TTC549 (cell line): ENCODE measurements at regions not wholly inside any gene's neighbourhood (a gene's known extent, or its start where the extent isn't known, plus 50 kb on each side); places are given as distances from the start of the nearest gene placed in this dataset.
"Not testable (repeated sequence)": the region's sequence is repeated elsewhere in the genome, so short reads cannot be mapped to it uniquely, and the experiment has no call there.

ENCODE experiments used
- FAIRE-seq: peaks from 2 replicates; lab custom pipeline; 2012; peaks lifted over from hg19 to GRCh38; lab: Jason Lieb, UNC

GRCh38 chr4:125594056-125594602, 279.4 kb downstream of the FAT4 start:
- no peak for FAIRE-seq

- not testable (repeated sequence) for FAIRE-seq
Observed at GRCh38 chr4:125605926-125606325, 291.2 kb downstream of the FAT4 start.

GRCh38 chr4:125620066-125620860, 305.5 kb downstream of the FAT4 start:
- FAIRE-seq, result no peak

- FAIRE-seq, result no peak
Observed at GRCh38 chr4:125624951-125625350, 310.2 kb downstream of the FAT4 start.

GRCh38 chr4:125626946-125627345, 312.2 kb downstream of the FAT4 start:
- FAIRE-seq, result no peak

- FAIRE-seq, result no peak
Observed at GRCh38 chr4:125639182-125639621, 324.4 kb downstream of the FAT4 start.

GRCh38 chr4:125641611-125642010, 326.9 kb downstream of the FAT4 start:
- FAIRE-seq, result no peak

- FAIRE-seq, result no peak
Observed at GRCh38 chr4:125642645-125643044, 327.9 kb downstream of the FAT4 start.

- FAIRE-seq, result no peak
Observed at GRCh38 chr4:125649452-125649851, 334.7 kb downstream of the FAT4 start.

GRCh38 chr4:125650557-125650956, 335.8 kb downstream of the FAT4 start:
- FAIRE-seq, result no peak

- FAIRE-seq, result not testable (repeated sequence)
Observed at GRCh38 chr4:125651707-125652357, 337.1 kb downstream of the FAT4 start.

GRCh38 chr4:125658773-125659172, 344.0 kb downstream of the FAT4 start:
- no peak for FAIRE-seq

GRCh38 chr4:125663896-125664767, 349.4 kb downstream of the FAT4 start:
- no peak for FAIRE-seq

- FAIRE-seq, result no peak
Observed at GRCh38 chr4:125666635-125667034, 351.9 kb downstream of the FAT4 start.

GRCh38 chr4:125676156-125676555, 361.4 kb downstream of the FAT4 start:
- no peak for FAIRE-seq

- FAIRE-seq, result no peak
Observed at GRCh38 chr4:125676583-125676982, 361.8 kb downstream of the FAT4 start.

- FAIRE-seq, result no peak
Observed at GRCh38 chr4:125677665-125678307, 363.0 kb downstream of the FAT4 start.

GRCh38 chr4:125679989-125680388, 365.2 kb downstream of the FAT4 start:
- FAIRE-seq, result no peak

GRCh38 chr4:125681240-125681639, 366.5 kb downstream of the FAT4 start:
- no peak for FAIRE-seq

- no peak for FAIRE-seq
Observed at GRCh38 chr4:125682730-125683129, 368.0 kb downstream of the FAT4 start.

- no peak for FAIRE-seq
Observed at GRCh38 chr4:125688841-125689240, 374.1 kb downstream of the FAT4 start.

- no peak for FAIRE-seq
Observed at GRCh38 chr4:125689805-125690204, 375.1 kb downstream of the FAT4 start.
